GM23338 (cell line): ENCODE measurements at regions not wholly inside any gene's neighbourhood (a gene's known extent, or its start where the extent isn't known, plus 50 kb on each side); places are given as distances from the start of the nearest gene placed in this dataset.

ENCODE experiments used
- ATAC-seq: fragments of 200-7000 bp; cut with Tn5 transposase; 3 replicates; pipeline ENCODE4 v1.9.1; 2020
- DNase-seq: peaks from one replicate; pipeline ENCODE4 v3.0.0-alpha.2; 2015; ENCODE audit warnings: low spot score
- H2AFZ ChIP-seq: fragments of 200-600 bp; sonication (generic); 2 replicates; pipeline ENCODE4 v1.8.0; 2016; ENCODE audit warnings: antibody characterized with exemption, mild to moderate bottlenecking, moderate library complexity
- H3F3A ChIP-seq: fragments of 200-600 bp; sonication (generic); replicated peaks from 2 replicates; pipeline ENCODE4 v1.8.0; 2017; ENCODE audit warnings: antibody characterized with exemption, mixed run types, low read depth
- H3K27ac ChIP-seq: fragments of 200-600 bp; sonication (generic); 2 replicates; pipeline ENCODE4 v1.6.1; 2016; ENCODE audit warnings: low read depth
- H3K27me3 ChIP-seq: fragments of 200-600 bp; sonication (generic); 2 replicates; pipeline ENCODE4 v1.8.0; 2016; ENCODE audit warnings: mild to moderate bottlenecking, mixed run types, moderate library complexity; ENCODE audit not compliant: insufficient read depth
- H3K36me3 ChIP-seq: fragments of 200-600 bp; sonication (generic); 2 replicates; pipeline ENCODE4 v1.8.0; 2016; ENCODE audit warnings: mild to moderate bottlenecking; ENCODE audit not compliant: insufficient read depth
- H3K4me1 ChIP-seq: fragments of 200-600 bp; sonication (generic); 2 replicates; pipeline ENCODE4 v1.8.0; 2016; ENCODE audit warnings: mild to moderate bottlenecking, moderate library complexity; ENCODE audit not compliant: insufficient read depth
- H3K4me2 ChIP-seq: fragments of 200-600 bp; sonication (generic); 2 replicates; pipeline ENCODE4 v1.7.1; 2017; ENCODE audit warnings: mixed run types
- H3K4me3 ChIP-seq: fragments of 200-600 bp; sonication (generic); 2 replicates; pipeline ENCODE4 v1.6.1; 2016; ENCODE audit warnings: mixed run types
- H3K79me2 ChIP-seq: fragments of 200-600 bp; sonication (generic); replicated peaks from 2 replicates; pipeline ENCODE4 v1.8.0; 2017; ENCODE audit warnings: mild to moderate bottlenecking; ENCODE audit not compliant: insufficient read depth
- H3K9me2 ChIP-seq: fragments of 200-600 bp; sonication (generic); 2 replicates; pipeline ENCODE4 v1.8.0; 2017; ENCODE audit not compliant: insufficient read depth
- H4K20me1 ChIP-seq: fragments of 200-600 bp; sonication (generic); replicated peaks from 2 replicates; pipeline ENCODE4 v1.8.0; 2017; ENCODE audit warnings: mild to moderate bottlenecking; ENCODE audit not compliant: insufficient read depth
- H3K27ac Mint-ChIP-seq: 2 replicates; pipeline ENCODE4 v1.8.0; 2020; ENCODE audit warnings: inconsistent platforms, mild to moderate bottlenecking, moderate library complexity, mixed read lengths
- H3K27me3 Mint-ChIP-seq: 3 replicates; pipeline ENCODE4 v1.8.0; 2022; ENCODE audit warnings: low read depth, mild to moderate bottlenecking, moderate library complexity, mixed read lengths, inconsistent platforms; ENCODE audit not compliant: insufficient read depth, poor library complexity
- H3K36me3 Mint-ChIP-seq: 3 replicates; pipeline ENCODE4 v1.8.0; 2021; ENCODE audit warnings: low read depth, mild to moderate bottlenecking, inconsistent platforms, moderate library complexity, mixed read lengths
- H3K4me1 Mint-ChIP-seq: 3 replicates; pipeline ENCODE4 v1.8.0; 2020; ENCODE audit warnings: mild to moderate bottlenecking, inconsistent platforms, mixed read lengths
- H3K4me3 Mint-ChIP-seq: 3 replicates; pipeline ENCODE4 v1.8.0; 2021; ENCODE audit warnings: moderate library complexity, mild to moderate bottlenecking, inconsistent platforms, mixed read lengths
- H3K9me3 Mint-ChIP-seq: 3 replicates; pipeline ENCODE4 v1.8.0; 2020; ENCODE audit warnings: moderate library complexity, mild to moderate bottlenecking, inconsistent platforms, mixed read lengths
- CREB1 ChIP-seq: fragments of 250-450 bp; sonication (Bioruptor Pico); IDR thresholded peaks from 2 replicates; pipeline ENCODE4 v1.5.0; 2020; ENCODE audit warnings: low read depth, mild to moderate bottlenecking, moderate library complexity
- CTCF ChIP-seq, 2 experiments: fragments of 200-600 bp in 1 of 2; sonication (generic) in 1 of 2; conservative IDR thresholded peaks; 2 replicates each; pipeline versions ENCODE4 v1.5.1 to v1.6.1; 2016 to 2017; ENCODE audit warnings: antibody characterized with exemption in 2 of 2, low read depth in 2 of 2, mild to moderate bottlenecking in 2 of 2, moderate library complexity in 1 of 2
- ETS1 ChIP-seq: IDR thresholded peaks from 2 replicates; pipeline ENCODE4 v1.6.1; 2016; ENCODE audit warnings: antibody characterized with exemption
- EZH2 ChIP-seq: fragments of 200-600 bp; sonication (generic); IDR thresholded peaks from one replicate; pipeline ENCODE4 v1.8.0; 2017; ENCODE audit warnings: antibody characterized with exemption, mild to moderate bottlenecking, low read depth; ENCODE audit not compliant: unreplicated experiment
- EZH2phosphoT487 ChIP-seq: fragments of 200-600 bp; sonication (generic); IDR thresholded peaks from one replicate; pipeline ENCODE4 v1.8.1; 2018; ENCODE audit warnings: antibody characterized with exemption; ENCODE audit not compliant: unreplicated experiment
- JUNB ChIP-seq: IDR thresholded peaks from one replicate; pipeline ENCODE4 v1.6.1; 2016; ENCODE audit warnings: antibody characterized with exemption; ENCODE audit not compliant: unreplicated experiment
- NANOG ChIP-seq: IDR thresholded peaks from 2 replicates; pipeline ENCODE4 v1.6.1; 2016; ENCODE audit warnings: antibody characterized with exemption, borderline replicate concordance
- POLR2AphosphoS5 ChIP-seq: IDR thresholded peaks from 2 replicates; pipeline ENCODE4 v1.6.1; 2016; ENCODE audit warnings: antibody characterized with exemption, low read depth
- REST ChIP-seq: IDR thresholded peaks from one replicate; pipeline ENCODE4 v1.6.1; 2018; ENCODE audit warnings: antibody characterized with exemption; ENCODE audit not compliant: unreplicated experiment
- STAT1 ChIP-seq: IDR thresholded peaks from one replicate; pipeline ENCODE4 v1.6.1; 2016; ENCODE audit warnings: antibody characterized with exemption; ENCODE audit not compliant: unreplicated experiment
- ZNF114 ChIP-seq: fragments of 250-450 bp; sonication (Bioruptor Pico); IDR thresholded peaks from 2 replicates; pipeline ENCODE4 v1.5.0; 2020; ENCODE audit warnings: mild to moderate bottlenecking, moderate library complexity
- ZNF331 ChIP-seq: fragments of 250-450 bp; sonication (Bioruptor Pico); IDR thresholded peaks from 2 replicates; pipeline ENCODE4 v1.5.0; 2020; ENCODE audit warnings: low read depth, mild to moderate bottlenecking, moderate library complexity
- ZNF462 ChIP-seq: fragments of 250-450 bp; sonication (Bioruptor Pico); IDR thresholded peaks from 2 replicates; pipeline ENCODE4 v1.5.0; 2020; ENCODE audit warnings: mild to moderate bottlenecking, moderate library complexity

- TF ChIP-seq CREB1 (CRISPR knock-in tag) (no peak), NANOG (no peak), CTCF (conservative IDR thresholded peaks at IDR 0.05; ENCODE audit: low read depth in 2 of 2) (no peak), REST (no peak), STAT1 (no peak), ZNF114 (CRISPR knock-in tag) (no peak), JUNB (no peak), ZNF331 (CRISPR knock-in tag) (no peak), EZH2phosphoT487 (no peak), POLR2AphosphoS5 (no peak), EZH2 (no peak), ETS1 (no peak), ZNF462 (CRISPR knock-in tag) (no peak)
- Histone ChIP-seq H3K27ac (no peak overlapping the region), H3K4me2 (no peak overlapping the region), H3K79me2 (no peaks in the 10 kb centered on the region), H3K27me3 (no peaks in the 10 kb centered on the region), H4K20me1 (no peaks in the 10 kb centered on the region), H3F3A (no peaks in the 10 kb centered on the region), H3K36me3 (no peaks in the 10 kb centered on the region), H3K9me2 (no peaks in the 10 kb centered on the region), H3K4me3 (no peak overlapping the region), H3K4me1 (0 out of 2 replicates have a peak, but pooled peaks cover 4% of the 10 kb centered on the region), H2AFZ (no peak overlapping the region)
- no peaks in the 10 kb centered on the region for H3K27me3 Mint-ChIP-seq
- ATAC-seq (no peak), DNase-seq (no peak)
- H3K4me3 Mint-ChIP-seq = no peak overlapping the region
- peaks cover 12% of the 10 kb centered on the region for H3K4me1 Mint-ChIP-seq
- H3K9me3 Mint-ChIP-seq = no peaks in the 10 kb centered on the region
- H3K36me3 Mint-ChIP-seq = no peaks in the 10 kb centered on the region
- no peak overlapping the region for H3K27ac Mint-ChIP-seq
Measured at GRCh38 chr6:11366183-11366933, 133.9 kb upstream of the NEDD9 start.
